D721Med (cell line): ENCODE measurements at regions not wholly inside any gene's neighbourhood (a gene's known extent, or its start where the extent isn't known, plus 50 kb on each side); places are given as distances from the start of the nearest gene placed in this dataset.

ENCODE experiments used
- DNase-seq: peaks from one replicate; pipeline ENCODE4 v3.0.0; 2011; ENCODE audit warnings: low spot score; ENCODE audit not compliant: insufficient read length
- FAIRE-seq: peaks from 2 replicates; lab custom pipeline; 2011; peaks lifted over from hg19 to GRCh38; lab: Jason Lieb, UNC
- TF ChIP-seq, protein P1 (sequence below): IDR thresholded peaks from 2 replicates; pipeline ENCODE4 v1.5.1; 2012; ENCODE audit warnings: mild to moderate bottlenecking, control low read depth; ENCODE audit not compliant: insufficient read depth; ENCODE audit errors: missing control alignments

DNA sequence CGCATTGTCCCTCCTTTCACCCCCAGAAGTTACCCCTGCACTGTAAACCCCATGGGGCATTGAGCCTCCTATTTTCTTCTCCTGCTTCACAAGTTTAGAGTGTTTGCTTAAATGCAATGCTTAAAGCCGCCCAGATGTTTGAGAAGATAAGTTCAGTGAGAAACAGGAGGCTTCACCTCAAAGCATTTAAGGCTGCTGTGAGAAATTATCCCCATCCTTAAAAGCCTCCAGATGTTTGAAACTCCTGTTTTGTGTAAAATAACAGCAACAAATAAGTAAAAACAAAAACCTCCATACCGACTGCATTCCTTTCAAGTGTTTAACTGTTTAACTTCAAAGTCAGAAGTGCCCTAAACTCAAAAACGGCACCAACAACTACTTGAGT lies 81.8 kb downstream of the RTP5 start:
- FAIRE-seq (no peak), DNase-seq (no peak)
- TF ChIP-seq, protein P1, sequence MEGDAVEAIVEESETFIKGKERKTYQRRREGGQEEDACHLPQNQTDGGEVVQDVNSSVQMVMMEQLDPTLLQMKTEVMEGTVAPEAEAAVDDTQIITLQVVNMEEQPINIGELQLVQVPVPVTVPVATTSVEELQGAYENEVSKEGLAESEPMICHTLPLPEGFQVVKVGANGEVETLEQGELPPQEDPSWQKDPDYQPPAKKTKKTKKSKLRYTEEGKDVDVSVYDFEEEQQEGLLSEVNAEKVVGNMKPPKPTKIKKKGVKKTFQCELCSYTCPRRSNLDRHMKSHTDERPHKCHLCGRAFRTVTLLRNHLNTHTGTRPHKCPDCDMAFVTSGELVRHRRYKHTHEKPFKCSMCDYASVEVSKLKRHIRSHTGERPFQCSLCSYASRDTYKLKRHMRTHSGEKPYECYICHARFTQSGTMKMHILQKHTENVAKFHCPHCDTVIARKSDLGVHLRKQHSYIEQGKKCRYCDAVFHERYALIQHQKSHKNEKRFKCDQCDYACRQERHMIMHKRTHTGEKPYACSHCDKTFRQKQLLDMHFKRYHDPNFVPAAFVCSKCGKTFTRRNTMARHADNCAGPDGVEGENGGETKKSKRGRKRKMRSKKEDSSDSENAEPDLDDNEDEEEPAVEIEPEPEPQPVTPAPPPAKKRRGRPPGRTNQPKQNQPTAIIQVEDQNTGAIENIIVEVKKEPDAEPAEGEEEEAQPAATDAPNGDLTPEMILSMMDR = no peak

DNA sequence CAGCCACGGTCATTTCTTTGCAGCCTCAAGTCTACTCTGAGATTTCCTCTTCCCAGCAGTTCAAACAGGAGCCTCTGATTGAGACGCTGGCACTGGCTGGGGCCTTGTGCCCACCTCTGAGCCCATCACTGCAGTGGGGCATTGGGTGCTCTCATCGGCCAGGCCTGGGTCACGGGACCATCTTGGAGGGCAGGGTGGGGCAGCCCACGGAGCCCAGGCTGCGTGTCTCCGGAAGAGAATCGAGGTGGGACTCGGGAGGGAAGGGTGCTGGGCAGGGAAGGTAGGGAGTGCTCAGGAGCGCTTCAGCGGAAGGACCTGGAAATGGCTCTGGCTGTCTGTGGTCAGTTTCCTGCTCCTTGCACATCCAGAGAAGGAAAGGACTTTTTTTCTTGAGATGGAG lies 82.4 kb downstream of the RTP5 start:
- DNase-seq = no peak

DNA sequence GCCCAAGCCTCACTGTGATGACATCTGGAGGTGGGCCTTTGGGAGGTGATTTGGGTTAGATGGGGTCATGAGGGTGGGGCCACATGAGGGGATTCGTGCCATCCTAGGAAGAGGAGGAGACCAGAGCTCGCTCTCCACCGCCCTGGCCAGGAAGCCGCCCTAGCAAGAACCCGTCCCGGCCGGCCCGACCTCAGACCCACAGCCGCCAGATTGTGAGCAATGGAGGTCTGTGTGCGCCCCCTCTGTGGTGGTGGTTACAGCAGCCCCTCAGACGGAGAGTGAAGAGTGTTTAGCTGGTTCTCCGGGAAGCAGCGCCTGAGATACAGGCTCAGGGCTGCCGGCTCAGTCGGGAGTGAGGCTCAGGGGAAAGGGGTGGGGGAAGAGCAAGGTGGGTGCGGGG lies 83.3 kb downstream of the RTP5 start:
- TF ChIP-seq, protein P1 = no peak
- FAIRE-seq (no peak), DNase-seq (no peak)

More for the DNA sequence above, 82.4 kb downstream of the RTP5 start:
- TF ChIP-seq, protein P1 = no peak
- FAIRE-seq = no peak

DNA sequence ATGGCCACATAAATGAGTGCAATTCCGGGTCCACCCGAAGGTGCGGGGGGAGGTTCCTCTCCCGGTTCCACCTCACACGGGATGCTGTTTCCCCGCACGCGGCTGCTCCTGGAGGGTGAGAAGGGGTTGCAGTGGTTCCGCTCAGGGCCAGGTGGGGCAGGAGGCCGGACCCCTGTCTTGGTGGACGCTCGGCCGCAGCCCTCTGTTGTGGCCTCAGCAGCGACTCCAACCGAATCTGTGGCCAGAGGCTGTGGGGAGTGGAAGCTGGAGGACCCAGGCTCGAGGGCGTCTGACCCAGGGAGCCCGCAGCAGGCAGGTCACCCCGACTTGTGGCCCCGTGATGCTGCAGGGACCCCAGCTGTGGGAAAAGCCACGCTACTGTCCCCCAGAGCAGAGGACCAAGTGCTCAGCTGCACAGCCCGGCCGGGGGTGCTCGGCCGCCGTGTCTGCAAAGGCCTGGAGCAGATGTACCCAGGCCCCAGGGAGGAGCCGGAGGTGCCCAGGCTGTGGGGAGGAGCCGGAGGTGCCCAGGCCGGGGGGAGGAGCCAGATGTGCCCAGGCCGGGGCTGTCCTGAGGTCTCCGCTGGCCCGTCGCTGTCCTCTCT lies 83.9 kb downstream of the RTP5 start:
- DNase-seq (no peak), FAIRE-seq (no peak)
- TF ChIP-seq, protein P1 = no peak

DNA sequence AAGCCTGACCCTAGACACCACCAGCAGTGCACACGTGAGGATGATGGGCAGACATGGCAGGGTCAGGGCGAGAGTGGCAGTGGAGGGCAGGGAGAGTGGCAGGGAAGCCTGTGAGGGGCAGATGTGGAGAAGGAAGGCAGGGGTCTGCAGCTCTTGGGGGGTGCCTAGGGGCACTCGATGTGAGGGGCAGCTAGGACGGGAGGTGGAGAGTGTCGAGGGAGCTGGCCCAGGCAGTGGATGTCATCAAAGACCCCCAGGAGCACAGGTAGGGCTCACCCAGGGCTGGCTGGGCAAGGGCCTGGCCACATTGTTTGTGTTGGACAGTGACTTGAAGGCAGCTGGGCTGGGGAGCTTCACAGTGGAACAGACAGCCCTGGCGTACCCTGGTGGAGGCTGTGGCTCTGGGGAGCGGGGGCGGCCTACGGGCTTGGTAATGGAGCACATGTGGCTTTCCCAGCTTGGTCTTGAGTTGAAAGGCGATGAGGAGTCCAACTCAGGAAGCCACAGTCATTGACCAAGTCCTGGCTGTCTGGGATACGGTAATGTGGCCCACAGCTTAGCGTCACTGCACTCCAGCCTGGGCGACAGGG lies 87.1 kb downstream of the RTP5 start:
- TF ChIP-seq, protein P1 = no peak
- FAIRE-seq = no peak
- DNase-seq = no peak

DNA sequence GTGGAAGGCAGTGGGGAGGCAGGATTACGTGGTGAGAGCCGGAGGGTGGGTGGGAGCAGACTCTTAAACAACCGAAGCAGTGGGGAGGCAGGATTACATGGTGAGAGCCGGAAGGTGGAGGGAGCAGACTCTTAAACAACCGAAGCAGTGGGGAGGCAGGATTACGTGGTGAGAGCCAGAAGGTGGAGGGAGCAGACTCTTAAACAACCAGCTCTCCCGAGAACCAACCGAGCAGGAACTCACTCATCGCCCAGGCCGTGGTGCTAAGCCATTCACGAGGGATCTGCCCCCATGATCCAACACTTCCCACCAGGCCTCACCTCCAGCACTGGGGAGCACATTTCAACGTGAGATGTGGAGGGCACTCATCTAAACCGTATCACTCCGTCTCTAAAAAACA lies 87.7 kb downstream of the RTP5 start:
- FAIRE-seq (no peak), DNase-seq (no peak)
- TF ChIP-seq, protein P1 = no peak

DNA sequence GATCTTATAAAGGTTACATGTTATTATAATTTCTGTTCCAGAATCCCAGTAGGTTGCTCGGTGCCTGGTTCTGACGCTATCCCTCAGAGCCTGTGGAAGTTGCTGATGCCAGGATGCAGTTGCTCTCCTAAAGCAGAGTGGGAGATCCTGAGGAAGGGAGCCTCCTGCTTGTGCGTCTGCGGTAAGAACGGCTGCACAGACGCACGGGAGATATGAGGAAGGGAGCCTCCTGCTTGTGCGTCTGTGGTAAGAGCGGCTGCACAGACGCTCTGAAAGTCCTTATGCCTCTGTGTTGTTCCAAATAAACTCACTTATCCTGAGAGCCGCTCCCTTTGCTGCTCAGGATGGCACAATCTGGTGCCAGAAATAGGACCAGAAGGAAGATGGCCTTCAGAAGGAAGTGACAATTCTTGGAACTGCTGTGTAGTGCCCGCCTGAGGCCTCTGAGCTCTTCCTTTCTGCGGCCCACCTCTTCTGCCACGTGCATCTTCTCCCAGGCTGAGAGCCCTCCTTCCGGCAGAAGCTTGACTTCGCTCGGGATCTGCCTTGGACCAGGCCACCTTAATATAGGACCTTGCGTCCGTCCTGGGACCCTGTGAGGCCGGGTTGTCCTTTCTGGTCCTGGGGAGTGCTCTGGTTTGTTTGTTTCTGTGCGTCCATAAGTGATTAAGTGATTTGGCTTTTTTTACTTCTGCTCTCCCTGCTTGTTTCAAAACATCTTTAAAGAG lies 89.5 kb downstream of the RTP5 start:
- TF ChIP-seq, protein P1 = no peak
- DNase-seq = no peak
- FAIRE-seq = no peak
